BLaER1 (cell line): ENCODE measurements at regions not wholly inside any gene's neighbourhood (a gene's known extent, or its start where the extent isn't known, plus 50 kb on each side); places are given as distances from the start of the nearest gene placed in this dataset.
"Not testable (repeated sequence)": the region's sequence is repeated elsewhere in the genome, so short reads cannot be mapped to it uniquely, and the experiment has no call there.

Experiments
- H3K27ac ChIP-seq: shearing (Covaris generic); formaldehyde crosslinking; 2 replicates; pipeline ENCODE4 v1.8.1; 2022
- H3K27me3 ChIP-seq: shearing (Covaris generic); formaldehyde crosslinking; 2 replicates; pipeline ENCODE4 v1.8.1; 2022
- H3K36me3 ChIP-seq: shearing (Covaris generic); formaldehyde crosslinking; 2 replicates; pipeline ENCODE4 v1.8.1; 2022
- H3K4me1 ChIP-seq: shearing (Covaris generic); formaldehyde crosslinking; 2 replicates; pipeline ENCODE4 v1.8.1; 2022
- H3K4me2 ChIP-seq: shearing (Covaris generic); formaldehyde crosslinking; 2 replicates; pipeline ENCODE4 v1.8.1; 2022
- H3K4me3 ChIP-seq: shearing (Covaris generic); formaldehyde crosslinking; 2 replicates; pipeline ENCODE4 v1.8.1; 2022
- H3K9ac ChIP-seq: shearing (Covaris generic); formaldehyde crosslinking; 2 replicates; pipeline ENCODE4 v1.8.1; 2022
- H3K9me3 ChIP-seq: shearing (Covaris generic); formaldehyde crosslinking; 2 replicates; pipeline ENCODE4 v1.8.1; 2022
- H4K20me1 ChIP-seq: shearing (Covaris generic); formaldehyde crosslinking; 2 replicates; pipeline ENCODE4 v1.8.1; 2022
- Cebpa-rat ChIP-seq: shearing (Covaris generic); IDR thresholded peaks from 2 replicates; pipeline ENCODE4 v1.8.1; 2022

DNA sequence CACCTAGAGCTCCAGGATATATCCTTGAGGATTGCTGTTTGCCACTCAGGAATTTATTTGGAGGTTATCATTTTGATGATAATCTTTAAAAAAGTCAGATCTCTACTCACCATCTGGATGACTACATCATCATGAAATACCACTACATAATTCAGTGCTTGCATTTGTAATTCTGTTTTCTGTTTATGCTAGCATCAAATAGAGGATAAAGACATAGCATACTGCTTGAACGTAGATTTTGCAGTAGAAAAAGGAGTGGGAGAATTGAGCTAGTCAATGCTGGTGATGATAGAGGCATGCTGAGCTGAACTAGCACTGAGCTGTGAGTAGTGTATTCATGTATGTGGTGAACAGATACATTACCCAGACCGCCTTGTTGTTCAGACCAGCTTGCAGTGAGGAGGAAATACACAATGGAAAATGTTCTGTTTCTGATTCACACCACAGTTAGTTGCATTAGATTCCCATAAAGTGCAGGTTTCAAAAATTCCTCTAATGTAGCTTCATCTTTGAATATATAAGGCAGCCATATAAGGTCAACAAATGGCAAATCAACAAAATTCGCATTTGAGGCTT is 68.8 kb upstream of the CDC42EP3 start:
- no peak for TF ChIP-seq Cebpa-rat
- H3K4me2 ChIP-seq: 0 out of 2 replicates have a peak overlapping the region, but pooled peaks have one; percentile 2

DNA sequence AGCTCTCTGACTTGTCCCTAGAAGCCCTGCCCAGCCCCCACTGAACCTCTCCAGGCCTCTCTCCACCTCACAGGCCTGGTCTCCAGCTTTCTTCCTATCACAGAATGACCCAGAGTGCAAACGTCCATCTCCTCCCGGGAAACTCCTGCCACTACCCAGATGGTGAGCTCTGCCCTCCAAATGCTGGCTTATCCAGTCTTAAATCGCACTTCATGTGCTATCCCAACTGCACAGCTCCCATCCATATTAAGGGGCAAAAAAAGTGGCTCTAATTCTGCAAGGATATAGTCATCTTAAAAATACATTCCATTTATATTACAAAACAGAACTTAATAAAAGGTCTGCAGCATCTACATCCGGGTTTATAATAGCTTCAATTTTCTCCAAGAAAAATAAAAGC is 70.8 kb upstream of the CDC42EP3 start:
- Histone ChIP-seq H4K20me1 (no peaks in the 10 kb centered on the region), H3K27ac (no peak overlapping the region), H3K4me3 (no peak overlapping the region), H3K9me3 (peaks cover 18% of the 10 kb centered on the region), H3K9ac (no peak overlapping the region), H3K36me3 (no peaks in the 10 kb centered on the region), H3K4me2 (no peak overlapping the region), H3K4me1 (peaks cover 32% of the 10 kb centered on the region), H3K27me3 (no peaks in the 10 kb centered on the region)
- TF ChIP-seq Cebpa-rat: no peak

More for the DNA sequence above, 68.8 kb upstream of the CDC42EP3 start:
- H3K27ac ChIP-seq: no peak overlapping the region
- no peak overlapping the region for H3K4me3 ChIP-seq
- peaks cover 24% of the 10 kb centered on the region for H3K9me3 ChIP-seq
- no peaks in the 10 kb centered on the region for H3K36me3 ChIP-seq
- H3K9ac ChIP-seq: no peak overlapping the region
- peaks cover 45% of the 10 kb centered on the region for H3K4me1 ChIP-seq
- no peaks in the 10 kb centered on the region for H4K20me1 ChIP-seq
- H3K27me3 ChIP-seq: no peaks in the 10 kb centered on the region

DNA sequence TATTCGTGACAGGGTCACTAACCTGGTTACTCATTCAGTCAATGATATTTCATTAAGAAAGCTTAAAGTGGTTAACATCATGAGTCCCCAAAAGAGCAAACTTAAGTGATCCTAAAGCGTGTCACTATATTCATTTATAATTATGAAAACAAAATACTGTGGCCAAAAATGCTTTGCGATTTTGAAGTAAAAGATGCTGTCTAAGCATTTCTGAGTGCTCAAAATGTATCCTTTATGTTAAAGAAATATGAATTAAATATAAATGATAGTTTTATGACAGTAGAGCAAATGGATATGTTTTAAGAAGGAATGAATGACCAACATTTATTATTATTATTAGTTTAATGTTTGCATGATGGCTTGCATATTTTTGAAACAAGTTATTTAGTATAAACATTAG is 72.6 kb upstream of the CDC42EP3 start:
- peaks cover 32% of the 10 kb centered on the region for H3K4me1 ChIP-seq
- H3K9ac ChIP-seq: no peak overlapping the region
- H3K36me3 ChIP-seq: no peaks in the 10 kb centered on the region

DNA sequence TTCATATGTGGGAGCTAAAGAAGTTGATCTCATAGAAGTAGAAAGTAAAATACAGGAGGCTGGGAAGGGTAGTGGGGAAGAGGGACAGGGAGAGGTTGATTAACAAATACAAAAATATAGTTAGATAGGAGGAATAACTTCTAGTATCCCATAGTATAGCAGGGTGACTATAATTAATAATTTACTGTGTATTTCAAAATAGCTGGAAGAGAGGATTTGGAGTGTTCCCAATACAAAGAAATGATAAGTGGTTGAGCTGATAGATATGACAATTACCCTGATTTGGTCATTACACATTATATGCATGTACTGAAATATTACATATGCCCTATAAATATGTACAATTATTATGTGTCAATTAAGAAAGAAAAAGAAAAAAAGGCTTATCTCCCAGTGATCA is 73.5 kb upstream of the CDC42EP3 start:
- peaks cover 35% of the 10 kb centered on the region for H3K4me1 ChIP-seq
- H3K27me3 ChIP-seq, H3K27ac ChIP-seq, H3K4me2 ChIP-seq, H3K4me3 ChIP-seq, H3K36me3 ChIP-seq, H4K20me1 ChIP-seq, H3K9ac ChIP-seq: not testable (repeated sequence)
- 0 out of 2 replicates have a peak, but pooled peaks cover 11% of the 10 kb centered on the region for H3K9me3 ChIP-seq

More for the DNA sequence above, 72.6 kb upstream of the CDC42EP3 start:
- TF ChIP-seq Cebpa-rat: no peak
- H4K20me1 ChIP-seq: no peaks in the 10 kb centered on the region
- 0 out of 2 replicates have a peak, but pooled peaks cover 11% of the 10 kb centered on the region for H3K9me3 ChIP-seq
- no peak overlapping the region for H3K27ac ChIP-seq
- no peak overlapping the region for H3K4me3 ChIP-seq
- H3K4me2 ChIP-seq: no peak overlapping the region
- no peaks in the 10 kb centered on the region for H3K27me3 ChIP-seq

DNA sequence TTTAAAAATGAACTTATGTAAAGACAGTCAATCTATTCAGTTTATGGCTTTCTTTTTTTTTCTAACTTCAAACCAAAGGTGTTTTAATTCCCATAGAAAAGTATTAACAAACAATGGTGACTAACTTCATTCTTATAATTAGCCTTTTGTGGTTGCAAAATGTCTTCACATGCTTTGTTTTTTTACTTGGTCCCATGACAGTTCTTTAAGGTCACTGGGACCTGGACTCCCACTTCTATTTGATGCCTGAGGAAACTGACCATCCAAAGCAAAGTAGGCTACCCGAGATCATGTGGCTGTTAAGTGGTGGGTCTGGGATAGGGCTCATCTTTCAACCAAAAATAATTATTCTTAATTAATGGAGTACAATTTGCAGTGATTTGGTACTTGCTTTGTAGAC is 74.6 kb upstream of the CDC42EP3 start:
- not testable (repeated sequence) for H3K4me2 ChIP-seq, H4K20me1 ChIP-seq, H3K4me3 ChIP-seq, H3K36me3 ChIP-seq, H3K27ac ChIP-seq, H3K9ac ChIP-seq, H3K27me3 ChIP-seq
- Histone ChIP-seq H3K4me1 (peaks cover 29% of the 10 kb centered on the region), H3K9me3 (0 out of 2 replicates have a peak, but pooled peaks cover 11% of the 10 kb centered on the region)

DNA sequence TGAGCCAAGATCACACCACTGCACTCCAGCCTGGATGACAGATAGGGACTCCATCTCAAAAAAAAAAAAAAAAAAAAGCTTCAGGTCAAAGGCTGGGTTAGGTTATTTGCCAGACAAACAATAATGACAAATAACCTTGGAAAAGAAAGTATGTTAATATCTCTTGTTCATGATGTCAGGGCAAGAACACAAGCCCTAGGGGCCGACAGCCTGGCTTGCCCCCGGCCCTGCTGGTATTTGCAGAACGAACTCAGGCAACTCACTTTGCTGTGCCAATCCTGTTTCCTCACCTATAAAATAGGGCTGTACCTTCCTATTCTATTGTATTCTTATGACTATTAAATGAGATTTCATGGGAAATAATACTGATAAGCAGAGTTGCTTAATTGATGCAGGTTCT is 75.4 kb upstream of the CDC42EP3 start:
- H3K27ac ChIP-seq: no peak overlapping the region
- no peaks in the 10 kb centered on the region for H3K36me3 ChIP-seq
- H4K20me1 ChIP-seq: no peaks in the 10 kb centered on the region
- H3K9me3 ChIP-seq: 0 out of 2 replicates have a peak, but pooled peaks cover 4% of the 10 kb centered on the region
- peaks cover 29% of the 10 kb centered on the region for H3K4me1 ChIP-seq
- H3K4me3 ChIP-seq: no peak overlapping the region
- no peak for TF ChIP-seq Cebpa-rat
- H3K9ac ChIP-seq: no peak overlapping the region
- H3K27me3 ChIP-seq: no peaks in the 10 kb centered on the region
- H3K4me2 ChIP-seq: peak overlapping the region; percentile 53

DNA sequence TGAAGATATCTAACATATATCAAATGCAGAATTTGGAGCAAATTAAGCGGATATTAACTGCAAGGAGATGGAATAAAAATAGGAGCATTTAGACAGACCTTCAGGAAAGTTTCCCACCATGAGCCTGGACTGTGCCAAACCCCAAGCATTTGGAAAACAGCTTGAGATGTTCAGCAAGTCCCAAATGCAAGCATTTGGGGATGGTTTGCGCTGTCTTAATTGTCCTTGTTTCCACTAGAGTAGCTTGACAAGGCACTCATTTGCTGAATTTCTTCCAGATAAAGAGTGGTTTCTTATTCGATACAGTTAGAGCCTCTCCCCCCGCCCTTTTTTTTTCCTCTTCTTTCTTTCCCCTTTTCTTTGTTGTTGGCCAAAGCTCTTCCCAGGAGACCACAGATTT is 77.1 kb upstream of the CDC42EP3 start:
- Histone ChIP-seq H3K9me3 (no peaks in the 10 kb centered on the region), H4K20me1 (no peaks in the 10 kb centered on the region), H3K36me3 (no peaks in the 10 kb centered on the region), H3K4me1 (peaks cover 29% of the 10 kb centered on the region), H3K9ac (no peak overlapping the region), H3K27me3 (no peaks in the 10 kb centered on the region), H3K4me3 (no peak overlapping the region), H3K4me2 (peak overlapping the region; percentile 53), H3K27ac (no peak overlapping the region)
- TF ChIP-seq Cebpa-rat: no peak

DNA sequence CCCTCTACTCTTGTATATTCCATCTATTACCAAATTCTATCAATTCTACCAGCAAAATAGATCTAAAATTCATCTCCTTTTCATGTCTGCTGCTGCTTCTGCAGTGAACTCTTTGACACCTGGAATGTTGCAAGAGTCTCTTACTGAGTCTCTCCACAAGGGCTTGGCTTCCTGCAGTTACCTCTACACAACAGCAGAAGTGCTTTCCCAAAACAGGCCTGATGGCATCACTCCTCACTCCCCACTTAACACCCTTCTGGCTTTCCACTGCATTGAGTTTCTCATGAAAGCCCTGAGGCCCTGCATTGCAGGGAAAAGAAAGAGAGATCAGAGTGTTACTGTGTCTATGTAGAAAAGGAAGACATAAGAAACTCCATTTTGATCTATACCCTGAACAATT is 78.8 kb upstream of the CDC42EP3 start:
- H3K36me3 ChIP-seq: not testable (repeated sequence)

DNA sequence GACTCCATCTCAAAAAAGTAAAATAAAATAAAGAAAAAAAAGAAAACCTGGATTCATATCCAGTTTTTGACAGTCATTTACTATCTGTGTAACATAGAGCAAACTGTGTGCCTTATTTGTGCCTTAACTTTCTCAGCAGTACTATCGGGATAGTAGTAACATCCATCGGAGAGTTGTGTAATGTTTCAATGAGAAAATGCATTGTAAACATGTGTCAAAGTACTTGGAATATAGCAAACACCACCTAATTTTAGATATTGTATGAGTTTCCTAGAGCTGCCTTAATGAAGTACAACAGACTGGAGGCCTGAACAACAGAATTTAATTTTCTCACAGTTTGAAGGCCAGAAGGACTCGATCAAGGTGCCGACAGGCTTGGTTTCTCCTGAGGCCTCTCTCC is 81.3 kb upstream of the CDC42EP3 start:
- H3K36me3 ChIP-seq: no peaks in the 10 kb centered on the region
- no peaks in the 10 kb centered on the region for H3K9me3 ChIP-seq
- H3K9ac ChIP-seq: no peak overlapping the region
- no peaks in the 10 kb centered on the region for H4K20me1 ChIP-seq
- no peak overlapping the region for H3K4me3 ChIP-seq
- H3K27me3 ChIP-seq: no peaks in the 10 kb centered on the region
- H3K4me1 ChIP-seq: peaks cover 19% of the 10 kb centered on the region
- no peak for TF ChIP-seq Cebpa-rat
- H3K4me2 ChIP-seq: no peak overlapping the region
- no peak overlapping the region for H3K27ac ChIP-seq

More for the DNA sequence above, 78.8 kb upstream of the CDC42EP3 start:
- H3K27ac ChIP-seq, H3K9me3 ChIP-seq, H3K27me3 ChIP-seq, H3K9ac ChIP-seq, H4K20me1 ChIP-seq, H3K4me2 ChIP-seq, H3K4me3 ChIP-seq: not testable (repeated sequence)
- H3K4me1 ChIP-seq: peaks cover 29% of the 10 kb centered on the region

DNA sequence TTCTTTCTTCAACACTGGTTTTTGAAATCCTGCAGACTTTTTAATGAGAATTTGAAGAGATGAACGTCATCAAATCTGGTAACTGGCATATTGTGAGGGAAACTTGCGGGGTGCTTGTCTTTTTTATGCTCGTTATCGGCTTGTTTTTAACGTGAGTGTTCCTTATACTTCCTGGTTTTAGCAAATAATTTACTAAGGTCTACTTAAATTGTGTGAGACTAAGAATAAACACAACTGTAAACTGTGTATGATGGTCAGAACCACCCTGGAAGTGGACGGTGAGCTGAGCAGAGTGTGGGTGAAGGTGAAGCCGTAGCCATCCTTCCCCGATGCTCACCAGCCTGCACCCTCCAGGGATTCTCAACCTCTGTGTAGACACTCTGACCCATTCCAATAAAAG is 82.3 kb upstream of the CDC42EP3 start:
- Histone ChIP-seq H4K20me1 (no peaks in the 10 kb centered on the region), H3K4me3 (no peak overlapping the region), H3K27me3 (no peaks in the 10 kb centered on the region), H3K9ac (no peak overlapping the region), H3K4me1 (peaks cover 9% of the 10 kb centered on the region), H3K4me2 (no peak overlapping the region), H3K27ac (no peak overlapping the region), H3K36me3 (no peaks in the 10 kb centered on the region), H3K9me3 (no peaks in the 10 kb centered on the region)
- no peak for TF ChIP-seq Cebpa-rat

DNA sequence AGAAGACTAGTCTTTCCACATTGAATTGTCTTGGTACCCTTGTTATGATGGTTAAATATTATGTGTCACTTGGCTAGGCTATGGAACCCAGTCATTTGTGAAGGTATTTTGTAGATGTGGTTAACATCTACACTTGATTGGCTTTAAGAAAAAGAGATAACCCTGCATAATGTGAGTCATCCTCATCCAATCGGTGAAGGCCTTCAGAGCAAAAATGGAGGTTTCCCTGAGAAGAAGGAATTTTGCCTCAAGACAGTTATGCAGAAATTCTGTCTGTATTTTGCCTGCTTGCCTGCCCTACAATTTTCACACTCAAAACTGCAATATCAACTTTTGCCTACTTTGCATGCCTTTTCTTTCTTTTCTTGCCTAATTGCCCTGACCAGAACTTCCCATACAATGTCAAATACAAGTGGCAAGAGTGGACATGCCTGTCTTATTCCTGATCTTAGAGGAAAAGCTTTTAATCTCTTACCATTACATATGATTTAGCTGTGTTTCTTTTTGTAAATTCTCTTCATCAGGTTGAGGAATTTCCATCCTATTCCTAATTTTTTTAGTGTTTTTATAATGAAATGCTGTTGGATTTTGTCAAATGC is 84.6 kb upstream of the CDC42EP3 start:
- H3K27me3 ChIP-seq, H3K9ac ChIP-seq, H4K20me1 ChIP-seq, H3K4me1 ChIP-seq, H3K4me3 ChIP-seq, H3K27ac ChIP-seq, H3K9me3 ChIP-seq, H3K4me2 ChIP-seq, H3K36me3 ChIP-seq: not testable (repeated sequence)

DNA sequence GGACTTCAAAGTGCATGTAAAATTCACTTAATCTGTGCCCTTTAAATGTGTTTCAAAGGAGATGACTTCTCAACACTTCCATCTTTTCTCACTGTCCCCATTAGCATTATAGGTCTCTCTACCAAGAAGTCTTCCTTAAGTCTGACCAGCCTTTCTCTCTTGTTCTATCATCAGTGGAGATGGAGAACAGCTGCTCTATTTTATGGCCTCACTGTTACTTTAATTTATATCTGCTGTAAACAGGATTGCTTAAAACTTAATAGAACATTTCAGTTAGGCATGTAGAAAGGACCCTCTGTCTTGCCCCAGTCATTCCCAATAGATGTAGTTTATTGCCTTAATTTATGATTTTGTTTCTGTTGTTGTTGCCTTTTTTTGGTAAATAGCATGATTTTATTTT is 86.0 kb upstream of the CDC42EP3 start:
- not testable (repeated sequence) for H3K27me3 ChIP-seq, H3K9me3 ChIP-seq, H3K4me2 ChIP-seq, H3K9ac ChIP-seq, H4K20me1 ChIP-seq, H3K4me3 ChIP-seq, H3K4me1 ChIP-seq, H3K36me3 ChIP-seq, H3K27ac ChIP-seq

DNA sequence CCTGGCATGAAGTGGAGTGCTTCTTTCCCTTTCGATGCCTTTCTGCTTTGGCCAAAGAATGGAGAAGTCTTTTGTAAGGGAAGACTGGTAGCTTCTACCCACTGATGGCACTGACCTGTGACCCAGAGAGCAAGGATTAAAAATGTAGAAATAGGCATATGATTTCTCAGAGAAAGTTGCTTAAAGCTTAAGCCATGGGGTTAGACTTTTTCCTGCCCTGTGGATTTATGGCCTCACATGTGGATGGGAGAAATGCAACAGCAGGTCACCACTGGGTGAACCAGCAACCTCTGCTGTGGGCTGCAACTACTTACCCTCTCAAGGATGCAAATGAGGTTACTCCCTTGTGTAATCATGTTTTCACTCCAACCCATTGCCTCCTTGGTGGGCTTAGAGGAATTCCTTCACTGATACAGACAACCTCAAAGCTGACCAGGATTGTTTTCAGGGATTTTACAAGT is 86.7 kb upstream of the CDC42EP3 start:
- H3K9ac ChIP-seq, H3K27ac ChIP-seq, H3K27me3 ChIP-seq, H3K36me3 ChIP-seq, H3K9me3 ChIP-seq, H3K4me1 ChIP-seq, H3K4me3 ChIP-seq, H3K4me2 ChIP-seq, H4K20me1 ChIP-seq: not testable (repeated sequence)

DNA sequence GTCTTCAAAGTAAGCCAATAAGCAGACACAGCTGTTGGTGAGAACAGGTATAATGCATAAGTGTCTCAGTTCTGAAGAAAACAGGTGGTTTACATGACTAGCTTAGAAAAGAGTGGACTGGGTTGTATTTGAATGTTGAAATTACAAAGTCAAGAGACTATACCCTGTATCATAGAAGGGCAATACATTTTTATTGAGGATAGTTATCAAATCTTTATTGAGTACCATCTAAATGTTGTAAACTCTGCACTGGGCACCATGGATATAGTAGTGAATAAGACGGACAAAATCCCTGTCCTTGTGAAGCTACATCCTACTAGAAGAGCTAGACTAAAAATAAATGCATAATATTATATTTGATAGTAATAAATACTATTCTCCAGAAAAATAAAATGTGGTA is 88.5 kb upstream of the CDC42EP3 start:
- H3K4me2 ChIP-seq, H3K36me3 ChIP-seq, H3K4me1 ChIP-seq, H3K9me3 ChIP-seq, H3K4me3 ChIP-seq, H4K20me1 ChIP-seq, H3K27me3 ChIP-seq, H3K9ac ChIP-seq, H3K27ac ChIP-seq: not testable (repeated sequence)
